ENCODE measurements at regions not wholly inside any gene's neighbourhood (a gene's known extent, or its start where the extent isn't known, plus 50 kb on each side); places are given as distances from the start of the nearest gene placed in this dataset.

GRCh38 chr3:180329847-180330246 lies 272.1 kb upstream of the TTC14 start:
- Histone ChIP-seq H3K4me3 (ENCODE audit: low read depth in 1 of 2, low read length in 1 of 2) (no peak overlapping the region), H3K4me1 (ENCODE audit: control insufficient read depth in 1 of 2, insufficient read depth in 1 of 2, low read depth in 1 of 2, low read length in 1 of 2) (no peaks in the 10 kb centered on the region), H3K36me3 (no peaks in the 10 kb centered on the region), H3K27me3 (no peaks in the 10 kb centered on the region), H3K9me3 (no peaks in the 10 kb centered on the region), H3K27ac (no peak overlapping the region)
- no peak for TF ChIP-seq CTCF (IDR thresholded peaks at IDR 0.05)

GRCh38 chr3:180330440-180330839 lies 271.5 kb upstream of the TTC14 start:
- Histone ChIP-seq H3K27me3 (no peaks in the 10 kb centered on the region), H3K4me1 (ENCODE audit: control insufficient read depth in 1 of 2, insufficient read depth in 1 of 2, low read depth in 1 of 2, low read length in 1 of 2) (no peaks in the 10 kb centered on the region), H3K9me3 (no peaks in the 10 kb centered on the region), H3K36me3 (no peaks in the 10 kb centered on the region), H3K27ac (no peak overlapping the region), H3K4me3 (ENCODE audit: low read depth in 1 of 2, low read length in 1 of 2) (no peak overlapping the region)
- no peak for TF ChIP-seq CTCF (IDR thresholded peaks at IDR 0.05)

GRCh38 chr3:180332608-180333007 lies 269.4 kb upstream of the TTC14 start:
- Histone ChIP-seq H3K27ac (no peak overlapping the region), H3K27me3 (no peaks in the 10 kb centered on the region), H3K36me3 (no peaks in the 10 kb centered on the region), H3K4me1 (ENCODE audit: control insufficient read depth in 1 of 2, insufficient read depth in 1 of 2, low read depth in 1 of 2, low read length in 1 of 2) (no peaks in the 10 kb centered on the region), H3K9me3 (no peaks in the 10 kb centered on the region), H3K4me3 (ENCODE audit: low read depth in 1 of 2, low read length in 1 of 2) (no peak overlapping the region)
- TF ChIP-seq CTCF (IDR thresholded peaks at IDR 0.05), result no peak

GRCh38 chr3:180335050-180335449 lies 266.9 kb upstream of the TTC14 start:
- Histone ChIP-seq H3K27me3 (no peaks in the 10 kb centered on the region), H3K4me3 (ENCODE audit: low read depth in 1 of 2, low read length in 1 of 2) (no peak overlapping the region), H3K9me3 (no peaks in the 10 kb centered on the region), H3K36me3 (no peaks in the 10 kb centered on the region), H3K27ac (no peak overlapping the region), H3K4me1 (ENCODE audit: control insufficient read depth in 1 of 2, insufficient read depth in 1 of 2, low read depth in 1 of 2, low read length in 1 of 2) (no peaks in the 10 kb centered on the region)
- TF ChIP-seq CTCF (IDR thresholded peaks at IDR 0.05), result no peak

- Histone ChIP-seq H3K36me3 (no peaks in the 10 kb centered on the region), H3K9me3 (no peaks in the 10 kb centered on the region), H3K4me1 (ENCODE audit: control insufficient read depth in 1 of 2, insufficient read depth in 1 of 2, low read depth in 1 of 2, low read length in 1 of 2) (no peaks in the 10 kb centered on the region), H3K27me3 (no peaks in the 10 kb centered on the region), H3K27ac (no peak overlapping the region), H3K4me3 (ENCODE audit: low read depth in 1 of 2, low read length in 1 of 2) (no peak overlapping the region)
- no peak for TF ChIP-seq CTCF (IDR thresholded peaks at IDR 0.05)
Measured at GRCh38 chr3:180340395-180340794, 261.6 kb upstream of the TTC14 start.

GRCh38 chr3:180341516-180341915 lies 260.4 kb upstream of the TTC14 start:
- TF ChIP-seq CTCF (IDR thresholded peaks at IDR 0.05), result no peak
- no peaks in the 10 kb centered on the region for H3K36me3 ChIP-seq
- H3K4me3 ChIP-seq (ENCODE audit: low read depth in 1 of 2, low read length in 1 of 2), result no peak overlapping the region
- no peaks in the 10 kb centered on the region for H3K9me3 ChIP-seq
- no peaks in the 10 kb centered on the region for H3K27me3 ChIP-seq
- no peak overlapping the region for H3K27ac ChIP-seq
- no peaks in the 10 kb centered on the region for H3K4me1 ChIP-seq (ENCODE audit: control insufficient read depth in 1 of 2, insufficient read depth in 1 of 2, low read depth in 1 of 2, low read length in 1 of 2)

All from neutrophil (primary cell).